ENCODE measurements at regions not wholly inside any gene's neighbourhood (a gene's known extent, or its start where the extent isn't known, plus 50 kb on each side); places are given as distances from the start of the nearest gene placed in this dataset.

DNA sequence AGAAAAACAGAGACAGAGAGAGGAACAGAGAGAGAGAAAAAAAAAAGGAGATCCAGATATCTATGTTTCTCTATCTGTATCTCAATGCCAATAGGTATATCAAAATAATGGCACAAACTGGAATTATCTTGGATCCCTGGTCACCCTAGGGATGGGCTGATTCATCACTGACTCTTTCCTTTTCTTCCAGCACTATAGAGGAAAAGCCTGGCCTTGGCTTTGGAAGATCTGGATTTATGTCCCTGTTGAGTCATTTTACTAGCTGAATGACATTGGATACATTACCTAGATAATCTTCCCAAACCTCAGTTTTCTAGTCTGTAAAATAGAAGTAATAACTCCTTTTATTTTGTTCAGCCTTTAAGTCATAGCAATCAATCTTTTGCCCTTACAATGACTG, 152.8 kb upstream of the GDF10 start:
- TF ChIP-seq POLR2A (IDR thresholded peaks at IDR 0.05) (no peak), EP300 (IDR thresholded peaks at IDR 0.05) (no peak)
- TF ChIP-seq, protein P1, sequence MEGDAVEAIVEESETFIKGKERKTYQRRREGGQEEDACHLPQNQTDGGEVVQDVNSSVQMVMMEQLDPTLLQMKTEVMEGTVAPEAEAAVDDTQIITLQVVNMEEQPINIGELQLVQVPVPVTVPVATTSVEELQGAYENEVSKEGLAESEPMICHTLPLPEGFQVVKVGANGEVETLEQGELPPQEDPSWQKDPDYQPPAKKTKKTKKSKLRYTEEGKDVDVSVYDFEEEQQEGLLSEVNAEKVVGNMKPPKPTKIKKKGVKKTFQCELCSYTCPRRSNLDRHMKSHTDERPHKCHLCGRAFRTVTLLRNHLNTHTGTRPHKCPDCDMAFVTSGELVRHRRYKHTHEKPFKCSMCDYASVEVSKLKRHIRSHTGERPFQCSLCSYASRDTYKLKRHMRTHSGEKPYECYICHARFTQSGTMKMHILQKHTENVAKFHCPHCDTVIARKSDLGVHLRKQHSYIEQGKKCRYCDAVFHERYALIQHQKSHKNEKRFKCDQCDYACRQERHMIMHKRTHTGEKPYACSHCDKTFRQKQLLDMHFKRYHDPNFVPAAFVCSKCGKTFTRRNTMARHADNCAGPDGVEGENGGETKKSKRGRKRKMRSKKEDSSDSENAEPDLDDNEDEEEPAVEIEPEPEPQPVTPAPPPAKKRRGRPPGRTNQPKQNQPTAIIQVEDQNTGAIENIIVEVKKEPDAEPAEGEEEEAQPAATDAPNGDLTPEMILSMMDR (IDR thresholded peaks at IDR 0.05) = no peak
